ENCODE measurements at regions not wholly inside any gene's neighbourhood (a gene's known extent, or its start where the extent isn't known, plus 50 kb on each side); places are given as distances from the start of the nearest gene placed in this dataset.
"Not testable (repeated sequence)": the region's sequence is repeated elsewhere in the genome, so short reads cannot be mapped to it uniquely, and the experiment has no call there.

DNA sequence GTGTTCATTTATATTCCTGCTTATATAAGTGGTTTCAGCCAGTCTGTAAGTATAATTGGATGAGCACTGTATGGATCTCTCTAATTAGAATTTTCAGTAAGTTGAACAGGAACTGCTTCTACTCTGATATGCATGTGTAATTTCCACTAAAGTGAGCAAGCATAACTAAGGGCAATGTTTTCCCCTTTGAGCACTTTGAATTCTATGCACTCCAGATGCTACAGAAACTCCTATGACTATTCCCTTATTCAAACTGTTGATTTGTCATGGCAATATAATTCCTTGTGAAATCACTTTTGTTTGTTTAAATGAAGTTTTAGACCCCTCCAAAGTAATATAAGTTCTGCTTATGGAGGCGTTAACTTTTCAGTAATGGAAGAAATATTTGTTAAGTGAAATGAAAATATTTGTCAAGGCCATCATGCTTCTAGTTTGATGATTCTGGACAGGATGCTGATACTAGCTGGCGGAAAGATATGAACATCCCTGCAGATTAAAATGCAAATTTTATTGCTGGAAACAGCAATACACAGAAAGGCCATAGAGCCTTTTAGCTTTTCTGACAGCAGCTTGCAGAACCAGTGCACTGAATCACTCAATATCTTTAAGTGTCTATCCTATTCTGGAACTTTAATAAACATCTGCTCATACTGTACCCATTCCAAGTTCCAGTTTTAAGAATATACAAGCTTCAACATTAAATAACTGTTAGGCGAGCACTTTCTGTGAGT lies 1460.8 kb downstream of the RAPGEF2 start:
- TF ChIP-seq CTCF (IDR thresholded peaks at IDR 0.05; ENCODE audit: low read depth, low read length, missing control alignments) = no peak
- DNase-seq (ENCODE audit: low read depth) = no peak
- in situ Hi-C loops (cut with HindIII; ENCODE audit: low sequenced_read_pairs) = no loop called here
- no peak overlapping the region for H3K4me3 ChIP-seq (ENCODE audit: low read depth, low read length)

- H3K4me3 ChIP-seq (ENCODE audit: low read depth, low read length) = no peak overlapping the region
- DNase-seq (ENCODE audit: low read depth) = no peak
- in situ Hi-C loops (cut with HindIII; ENCODE audit: low sequenced_read_pairs) = no loop called here
- no peak for TF ChIP-seq CTCF (IDR thresholded peaks at IDR 0.05; ENCODE audit: low read depth, low read length, missing control alignments)
These were observed 1464.8 kb downstream of the RAPGEF2 start for GRCh38 chr4:160567634-160568033.

GRCh38 chr4:160570271-160570670 lies 1467.4 kb downstream of the RAPGEF2 start:
- no peak overlapping the region for H3K4me3 ChIP-seq (ENCODE audit: low read depth, low read length)
- no peak for TF ChIP-seq CTCF (IDR thresholded peaks at IDR 0.05; ENCODE audit: low read depth, low read length, missing control alignments)
- in situ Hi-C loops (cut with HindIII; ENCODE audit: low sequenced_read_pairs) = no loop called here
- no peak for DNase-seq (ENCODE audit: low read depth)

DNA sequence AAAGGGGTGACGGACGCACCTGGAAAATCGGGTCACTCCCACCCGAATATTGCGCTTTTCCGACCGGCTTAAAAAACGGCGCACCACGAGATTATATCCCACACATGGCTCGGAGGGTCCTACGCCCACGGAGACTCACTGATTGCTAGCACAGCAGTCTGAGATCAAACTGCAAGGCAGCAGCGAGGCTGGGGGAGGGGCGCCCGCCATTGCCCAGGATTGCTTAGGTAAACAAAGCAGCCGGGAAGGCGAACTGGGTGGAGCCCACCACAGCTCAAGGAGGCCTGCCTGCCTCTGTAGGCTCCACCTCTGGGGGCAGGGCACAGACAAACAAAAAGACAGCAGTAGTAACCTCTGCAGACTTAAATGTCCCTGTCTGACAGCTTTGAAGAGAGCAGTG lies 1471.4 kb downstream of the RAPGEF2 start:
- DNase-seq (ENCODE audit: low read depth); in situ Hi-C loops (cut with HindIII; ENCODE audit: low sequenced_read_pairs): not testable (repeated sequence)

DNA sequence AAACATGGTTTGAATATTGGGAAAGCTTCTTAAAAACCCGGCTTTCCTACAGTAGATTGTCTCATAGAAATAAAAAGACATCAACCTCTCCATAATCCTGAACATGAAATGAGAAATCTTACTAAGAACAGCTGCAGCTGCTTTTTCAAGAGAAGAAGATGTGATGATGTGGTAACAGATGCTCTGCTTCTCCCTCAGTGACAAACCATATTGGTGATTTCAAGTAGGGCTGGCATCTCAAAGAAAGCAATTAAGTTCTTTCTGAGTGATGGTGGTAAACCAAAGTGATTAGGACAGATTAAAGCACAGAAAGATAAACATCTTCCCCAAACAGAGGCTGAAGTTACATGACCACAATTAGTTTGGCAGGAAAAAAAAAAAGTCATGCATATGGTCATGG lies 1477.7 kb downstream of the RAPGEF2 start:
- DNase-seq (ENCODE audit: low read depth) = no peak
- no peak overlapping the region for H3K4me3 ChIP-seq (ENCODE audit: low read depth, low read length)
- in situ Hi-C loops (cut with HindIII; ENCODE audit: low sequenced_read_pairs) = no loop called here
- no peak for TF ChIP-seq CTCF (IDR thresholded peaks at IDR 0.05; ENCODE audit: low read depth, low read length, missing control alignments)

More for the DNA sequence above, 1471.4 kb downstream of the RAPGEF2 start:
- H3K4me3 ChIP-seq (ENCODE audit: low read depth, low read length) = not testable (repeated sequence)

DNA sequence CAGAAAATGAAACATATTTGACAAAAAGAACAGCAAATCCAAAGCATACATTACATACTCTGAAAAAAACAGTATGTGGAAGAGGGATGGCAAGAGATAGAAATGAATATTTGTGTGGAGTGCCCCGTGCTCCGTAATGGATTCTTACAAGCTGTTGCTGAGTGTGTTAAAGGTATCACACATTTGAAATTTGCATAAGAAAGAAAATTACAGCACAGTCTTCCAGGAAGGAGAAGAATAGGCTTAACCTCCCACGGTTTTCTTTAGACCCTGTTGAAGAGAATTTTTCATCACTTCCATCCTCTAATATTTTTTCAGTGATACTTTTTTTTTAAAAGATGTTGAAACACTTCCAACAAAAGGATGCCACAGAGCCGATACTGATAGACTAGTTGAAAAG lies 1489.4 kb downstream of the RAPGEF2 start:
- DNase-seq (ENCODE audit: low read depth) = no peak
- in situ Hi-C loops (cut with HindIII; ENCODE audit: low sequenced_read_pairs) = no loop called here
- no peak overlapping the region for H3K4me3 ChIP-seq (ENCODE audit: low read depth, low read length)
- TF ChIP-seq CTCF (IDR thresholded peaks at IDR 0.05; ENCODE audit: low read depth, low read length, missing control alignments) = no peak

DNA sequence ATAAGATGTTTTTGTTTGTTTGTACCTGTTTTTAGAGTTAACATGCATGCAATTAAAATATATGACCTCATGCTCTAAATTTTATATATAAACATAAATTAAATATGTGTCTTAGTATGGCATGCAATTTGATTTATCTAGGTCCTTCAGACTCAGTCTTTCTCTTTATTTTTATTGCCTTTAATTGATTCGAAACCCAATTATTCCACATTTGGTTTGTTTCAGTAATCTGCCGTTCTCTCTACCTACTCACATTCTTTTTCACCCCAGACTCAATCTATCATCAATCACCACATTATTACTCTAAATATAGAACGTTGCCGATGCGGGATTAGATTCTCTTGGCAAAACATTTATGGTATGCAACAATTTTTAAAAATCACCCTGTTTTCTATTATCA lies 1492.8 kb downstream of the RAPGEF2 start:
- in situ Hi-C loops (cut with HindIII; ENCODE audit: low sequenced_read_pairs) = no loop called here
- TF ChIP-seq CTCF (IDR thresholded peaks at IDR 0.05; ENCODE audit: low read depth, low read length, missing control alignments) = no peak
- DNase-seq (ENCODE audit: low read depth) = no peak
- no peak overlapping the region for H3K4me3 ChIP-seq (ENCODE audit: low read depth, low read length)

Measured in astrocyte of the cerebellum (primary cell).